CD4-positive, CD25-positive, alpha-beta regulatory T cell (primary cell): ENCODE measurements at regions not wholly inside any gene's neighbourhood (a gene's known extent, or its start where the extent isn't known, plus 50 kb on each side); places are given as distances from the start of the nearest gene placed in this dataset.
"Not testable (repeated sequence)": the region's sequence is repeated elsewhere in the genome, so short reads cannot be mapped to it uniquely, and the experiment has no call there.

Experiments used
- ATAC-seq, 2 donors: fragments of 150-1000 bp; cut with Tn5 transposase; one replicate each; pipeline ENCODE4 v1.10.0; 2021; ENCODE audit warnings: low read depth in 2 of 2, moderate number of reproducible peaks in 2 of 2, moderate library complexity in 1 of 2
- DNase-seq, 3 donors: peaks; one replicate each; pipeline versions ENCODE4 v3.0.0 to v3.0.0-alpha.2; 2012 to 2022; ENCODE audit warnings: mixed read lengths in 1 of 3
- H3K27ac ChIP-seq: one replicate; pipeline ENCODE4 v1.7.0; 2013; ENCODE audit warnings: mild to moderate bottlenecking, low read length; ENCODE audit not compliant: insufficient read depth, poor library complexity, severe bottlenecking
- H3K27me3 ChIP-seq: one replicate; pipeline ENCODE4 v1.7.0; 2013; ENCODE audit warnings: low read length; ENCODE audit not compliant: control insufficient read depth, insufficient read depth
- H3K36me3 ChIP-seq: one replicate; pipeline ENCODE4 v1.7.0; 2013; ENCODE audit warnings: mild to moderate bottlenecking, low read length, moderate library complexity; ENCODE audit not compliant: control insufficient read depth, insufficient read depth
- H3K4me1 ChIP-seq: 2 replicates; pipeline ENCODE4 v1.7.0; 2013; ENCODE audit warnings: mild to moderate bottlenecking, low read length; ENCODE audit not compliant: insufficient read depth, control insufficient read depth, poor library complexity, severe bottlenecking
- H3K4me3 ChIP-seq: one replicate; pipeline ENCODE4 v1.7.0; 2013; ENCODE audit warnings: low read depth, mild to moderate bottlenecking, low read length, moderate library complexity
- H3K9me3 ChIP-seq, 2 experiments: 1 replicate in 1 of 2; 2 replicates in 1 of 2; pipeline ENCODE4 v1.7.0; 2013; ENCODE audit warnings: low read length in 2 of 2, mild to moderate bottlenecking in 1 of 2, moderate library complexity in 1 of 2; ENCODE audit not compliant: control insufficient read depth in 2 of 2
- H3K27ac Mint-ChIP-seq, 3 donors: one replicate each; pipeline ENCODE4 v1.8.0; 2020 to 2022; ENCODE audit warnings: mild to moderate bottlenecking in 3 of 3, mixed read lengths in 3 of 3, moderate library complexity in 2 of 3
- H3K27me3 Mint-ChIP-seq: one replicate; pipeline ENCODE4 v1.8.0; 2022; ENCODE audit warnings: mild to moderate bottlenecking, mixed read lengths
- H3K36me3 Mint-ChIP-seq: one replicate; pipeline ENCODE4 v1.8.0; 2020; ENCODE audit warnings: mixed read lengths
- H3K4me1 Mint-ChIP-seq, 4 donors: one replicate each; pipeline ENCODE4 v1.8.0; 2020 to 2022; ENCODE audit warnings: mixed read lengths in 4 of 4, mild to moderate bottlenecking in 1 of 4
- H3K4me3 Mint-ChIP-seq, 4 donors: one replicate each; pipeline ENCODE4 v1.8.0; 2020 to 2022; ENCODE audit warnings: mild to moderate bottlenecking in 4 of 4, mixed read lengths in 4 of 4, moderate library complexity in 3 of 4
- H3K9me3 Mint-ChIP-seq, 7 donors: one replicate each; pipeline ENCODE4 v1.8.0; 2020 to 2022; ENCODE audit warnings: mixed read lengths in 7 of 7, mild to moderate bottlenecking in 3 of 7, moderate library complexity in 2 of 7

DNA sequence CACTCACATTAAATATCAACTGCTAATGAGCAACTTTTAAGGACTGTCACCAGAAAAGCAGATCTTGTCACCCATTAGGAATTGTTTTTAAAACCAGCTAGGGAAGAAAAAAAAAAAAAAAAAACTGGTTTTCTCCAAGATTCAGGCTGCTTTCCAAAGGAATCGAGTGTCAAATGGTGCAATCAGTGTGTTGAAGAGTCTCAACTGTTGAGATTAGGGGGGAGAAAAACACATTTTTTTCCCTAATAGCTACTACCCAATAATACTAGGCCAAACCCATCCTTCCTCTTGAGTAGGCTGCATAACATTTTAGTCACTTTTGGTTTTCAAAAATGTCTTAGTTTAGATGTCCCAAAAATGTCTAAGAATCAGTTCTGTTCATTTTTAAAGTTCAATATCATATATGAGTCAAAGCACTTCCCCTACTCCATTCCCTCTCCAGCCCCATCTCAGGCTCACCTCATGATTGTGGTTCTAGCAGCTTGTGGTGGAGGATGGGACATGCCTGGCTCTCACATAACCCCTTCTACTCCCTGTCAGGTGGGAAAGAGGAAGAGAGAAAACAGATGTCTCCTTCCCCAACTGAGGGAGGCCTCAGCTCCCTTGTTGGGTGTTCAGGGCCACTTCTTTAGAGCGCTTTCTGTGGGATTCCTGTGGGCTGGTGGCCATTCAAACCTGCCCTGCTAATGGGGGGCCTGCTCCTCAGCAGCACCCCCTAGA is 193.6 kb downstream of the CWF19L2 start:
- Mint-ChIP-seq H3K36me3 (no peaks in the 10 kb centered on the region), H3K4me3 (no peak overlapping the region), H3K27me3 (no peaks in the 10 kb centered on the region), H3K27ac (no peak overlapping the region), H3K4me1 (no peaks in the 10 kb centered on the region), H3K9me3 (no peaks in the 10 kb centered on the region)
- Histone ChIP-seq H3K27ac (no peak overlapping the region), H3K4me1 (no peaks in the 10 kb centered on the region), H3K9me3 (no peaks in the 10 kb centered on the region), H3K36me3 (no peaks in the 10 kb centered on the region), H3K4me3 (no peak overlapping the region), H3K27me3 (no peaks in the 10 kb centered on the region)
- no peak for DNase-seq
- ATAC-seq: no peak

DNA sequence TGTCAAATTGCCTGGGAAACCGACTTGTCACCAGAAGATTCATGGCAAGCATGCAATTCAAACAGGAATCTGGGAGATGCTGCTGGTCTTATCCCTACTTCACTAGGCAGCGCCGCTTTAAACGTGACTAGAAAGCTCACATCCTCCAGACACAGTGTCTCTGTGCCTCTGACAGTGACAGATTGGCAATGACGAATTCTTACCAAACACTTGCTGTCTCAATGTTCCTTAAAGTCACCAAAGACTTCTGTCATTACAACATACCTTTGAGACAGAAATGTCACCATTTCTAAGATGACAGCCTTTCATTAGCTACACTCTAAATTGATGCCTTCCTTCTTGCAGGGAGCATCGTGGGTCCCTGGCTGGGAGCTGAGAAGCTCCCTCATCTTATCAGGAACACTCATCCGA is 197.8 kb downstream of the CWF19L2 start:
- Mint-ChIP-seq H3K27ac (no peak overlapping the region), H3K4me3 (no peak overlapping the region), H3K9me3 (peaks cover 0 to 2% (median 0%) of the 10 kb centered on the region in 7 donors), H3K36me3 (no peaks in the 10 kb centered on the region), H3K27me3 (peaks cover under 1% of the 10 kb centered on the region), H3K4me1 (no peaks in the 10 kb centered on the region)
- Histone ChIP-seq H3K9me3 (no peaks in the 10 kb centered on the region), H3K36me3 (no peaks in the 10 kb centered on the region), H3K4me3 (no peak overlapping the region), H3K27me3 (no peaks in the 10 kb centered on the region), H3K27ac (no peak overlapping the region), H3K4me1 (no peaks in the 10 kb centered on the region)
- no peak for DNase-seq
- no peak for ATAC-seq

DNA sequence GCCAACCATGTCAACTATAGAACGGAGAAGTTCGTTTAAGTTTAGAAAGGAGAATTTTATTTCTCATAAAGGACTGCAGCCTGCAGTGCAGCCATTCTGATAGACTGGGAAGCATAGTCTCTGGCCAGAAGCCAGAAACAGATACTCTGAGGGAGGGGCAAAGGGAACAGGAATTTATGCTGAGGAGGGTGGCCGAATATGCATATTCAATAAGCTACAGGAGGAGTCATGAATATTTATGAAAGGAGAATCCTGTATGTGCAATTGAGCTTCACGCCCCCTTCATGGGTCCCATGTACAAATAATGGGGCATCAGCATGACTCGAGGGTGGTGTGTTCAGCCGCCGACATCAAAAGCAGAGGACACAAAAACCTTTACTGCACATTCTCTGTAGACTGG is 199.9 kb downstream of the CWF19L2 start:
- H3K4me3 Mint-ChIP-seq: no peak overlapping the region
- DNase-seq: no peak
- H3K4me1 Mint-ChIP-seq: no peaks in the 10 kb centered on the region
- H3K36me3 Mint-ChIP-seq: no peaks in the 10 kb centered on the region
- ATAC-seq: no peak
- Histone ChIP-seq H3K27ac (no peak overlapping the region), H3K36me3 (no peaks in the 10 kb centered on the region), H3K9me3 (no peaks in the 10 kb centered on the region), H3K27me3 (no peaks in the 10 kb centered on the region), H3K4me3 (no peak overlapping the region), H3K4me1 (no peaks in the 10 kb centered on the region)
- H3K9me3 Mint-ChIP-seq: peaks cover 0 to 3% (median 2%) of the 10 kb centered on the region in 7 donors
- H3K27ac Mint-ChIP-seq: no peak overlapping the region
- peaks cover 9% of the 10 kb centered on the region for H3K27me3 Mint-ChIP-seq

DNA sequence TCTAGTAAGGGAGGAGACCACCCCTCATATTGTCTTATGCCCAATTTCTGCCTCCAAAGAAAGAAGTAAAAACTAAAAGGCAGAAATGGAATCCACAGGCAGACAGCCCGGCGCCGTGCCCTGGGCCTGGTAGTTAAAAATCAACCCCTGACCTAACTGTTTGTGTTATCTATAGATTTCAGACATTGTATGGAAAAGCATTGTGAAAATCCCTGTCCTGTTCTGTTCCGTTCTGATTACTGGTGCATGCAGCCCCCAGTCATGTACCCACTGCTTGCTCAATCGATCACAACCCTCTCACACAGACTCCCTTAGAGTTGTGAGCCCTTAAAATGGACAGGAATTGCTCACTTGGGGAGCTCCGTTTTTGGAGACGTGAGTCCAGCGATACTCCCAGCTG is 204.0 kb downstream of the CWF19L2 start:
- not testable (repeated sequence) for H3K36me3 Mint-ChIP-seq, H3K27ac ChIP-seq, H3K4me1 ChIP-seq, H3K9me3 ChIP-seq, H3K27me3 Mint-ChIP-seq, ATAC-seq, H3K27me3 ChIP-seq, H3K4me3 ChIP-seq, H3K36me3 ChIP-seq, H3K27ac Mint-ChIP-seq, DNase-seq, H3K4me1 Mint-ChIP-seq, H3K4me3 Mint-ChIP-seq, H3K9me3 Mint-ChIP-seq

DNA sequence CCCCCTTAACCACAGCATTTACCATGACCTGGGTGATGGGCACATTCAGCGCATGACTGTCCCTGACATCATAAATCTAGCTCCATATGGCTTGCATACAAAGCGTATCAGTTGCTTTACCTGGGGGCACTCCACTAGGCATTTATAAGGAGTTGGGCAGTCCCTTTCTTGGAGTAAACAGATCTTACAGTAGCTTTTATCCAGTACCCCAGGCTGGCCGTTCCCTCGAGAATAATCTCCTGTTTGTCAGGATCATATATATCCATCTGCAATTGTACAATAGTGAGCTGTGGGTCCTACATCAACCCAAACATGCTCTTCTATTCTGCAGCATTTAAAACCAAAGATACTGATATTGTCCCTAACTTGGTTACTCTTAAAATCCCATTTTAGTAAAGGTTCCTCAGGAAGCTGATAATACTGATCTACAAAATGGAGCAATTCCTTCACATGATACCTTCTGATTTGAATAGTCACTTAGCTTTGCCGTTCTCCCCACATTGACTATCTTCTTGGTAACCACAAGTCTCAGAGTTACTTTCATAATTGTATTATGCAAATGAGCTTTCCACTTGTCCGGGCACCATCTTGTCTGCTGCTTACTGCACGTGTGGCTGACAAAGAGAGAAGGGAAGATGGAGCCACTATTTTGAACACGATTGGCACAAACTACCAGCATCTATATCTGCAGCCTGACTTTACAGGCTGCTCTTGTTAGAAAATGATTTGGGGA is 205.0 kb downstream of the CWF19L2 start:
- Histone ChIP-seq H3K4me1 (no peaks in the 10 kb centered on the region), H3K36me3 (no peaks in the 10 kb centered on the region), H3K27me3 (no peaks in the 10 kb centered on the region), H3K4me3 (no peak overlapping the region), H3K9me3 (no peaks in the 10 kb centered on the region), H3K27ac (no peak overlapping the region)
- DNase-seq (no peak), ATAC-seq (no peak)
- Mint-ChIP-seq H3K9me3 (peaks cover 0 to 4% (median 2%) of the 10 kb centered on the region in 7 donors), H3K4me3 (no peak overlapping the region), H3K4me1 (peaks cover 0 to 2% (median 0%) of the 10 kb centered on the region in 4 donors), H3K36me3 (no peaks in the 10 kb centered on the region), H3K27ac (no peak overlapping the region), H3K27me3 (peaks cover 9% of the 10 kb centered on the region)

DNA sequence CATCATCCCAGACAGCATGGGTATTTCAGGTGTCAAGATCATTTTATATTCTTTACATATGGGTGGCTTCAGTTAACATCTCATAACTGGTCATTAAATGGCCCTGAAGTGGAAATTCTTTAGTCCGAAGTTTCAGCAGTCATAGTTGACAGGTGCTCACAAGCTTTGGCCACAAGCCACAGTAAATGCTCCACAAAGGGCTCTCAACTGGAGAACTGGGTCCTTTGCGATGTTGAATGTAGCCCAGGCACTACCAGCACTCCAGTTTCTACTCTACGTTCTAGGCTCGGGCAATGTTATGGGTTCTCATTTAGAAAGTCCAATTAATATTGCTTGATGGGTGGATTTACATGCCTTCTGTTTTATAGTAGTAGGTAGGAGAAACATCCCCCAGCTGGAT is 206.3 kb downstream of the CWF19L2 start:
- Mint-ChIP-seq H3K27ac (no peak overlapping the region), H3K4me1 (peaks cover 0 to 2% (median 0%) of the 10 kb centered on the region in 4 donors)
- no peak for ATAC-seq

DNA sequence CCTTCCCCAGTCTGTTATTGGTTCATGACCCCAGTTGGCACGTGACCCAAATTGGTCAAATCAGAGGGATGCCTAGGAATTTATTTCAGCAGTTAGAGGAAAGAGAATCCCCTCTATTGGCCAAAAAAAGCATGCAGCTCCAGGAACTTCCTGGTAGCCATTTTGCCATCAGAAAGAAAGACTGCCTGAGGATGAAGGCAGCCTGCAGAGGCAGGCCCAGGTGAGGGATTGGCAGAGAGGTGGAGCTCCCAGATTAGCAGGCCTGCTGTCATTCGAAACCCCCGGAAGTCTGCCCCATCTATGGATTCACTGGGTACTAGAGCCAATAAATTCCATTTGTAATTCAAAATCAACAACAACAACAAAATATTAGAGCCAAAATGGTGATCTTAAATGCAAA is 207.6 kb downstream of the CWF19L2 start:
- Histone ChIP-seq H3K4me3 (no peak overlapping the region), H3K36me3 (no peaks in the 10 kb centered on the region), H3K9me3 (no peaks in the 10 kb centered on the region), H3K27ac (no peak overlapping the region), H3K27me3 (no peaks in the 10 kb centered on the region), H3K4me1 (no peaks in the 10 kb centered on the region)
- ATAC-seq (no peak), DNase-seq (no peak)
- no peak overlapping the region for H3K27ac Mint-ChIP-seq
- peaks cover 0 to 2% (median 0%) of the 10 kb centered on the region in 4 donors for H3K4me1 Mint-ChIP-seq
- H3K36me3 Mint-ChIP-seq: no peaks in the 10 kb centered on the region
- H3K4me3 Mint-ChIP-seq: no peak overlapping the region
- peaks cover 9% of the 10 kb centered on the region for H3K27me3 Mint-ChIP-seq
- H3K9me3 Mint-ChIP-seq: peaks cover 0 to 4% (median 0%) of the 10 kb centered on the region in 7 donors

More for the DNA sequence above, 206.3 kb downstream of the CWF19L2 start:
- DNase-seq: no peak
- Histone ChIP-seq H3K9me3 (no peaks in the 10 kb centered on the region), H3K4me3 (no peak overlapping the region), H3K36me3 (no peaks in the 10 kb centered on the region), H3K27me3 (no peaks in the 10 kb centered on the region), H3K27ac (no peak overlapping the region), H3K4me1 (no peaks in the 10 kb centered on the region)
- Mint-ChIP-seq H3K27me3 (peaks cover 9% of the 10 kb centered on the region), H3K9me3 (peaks cover 0 to 4% (median 0%) of the 10 kb centered on the region in 7 donors), H3K36me3 (no peaks in the 10 kb centered on the region), H3K4me3 (no peak overlapping the region)

DNA sequence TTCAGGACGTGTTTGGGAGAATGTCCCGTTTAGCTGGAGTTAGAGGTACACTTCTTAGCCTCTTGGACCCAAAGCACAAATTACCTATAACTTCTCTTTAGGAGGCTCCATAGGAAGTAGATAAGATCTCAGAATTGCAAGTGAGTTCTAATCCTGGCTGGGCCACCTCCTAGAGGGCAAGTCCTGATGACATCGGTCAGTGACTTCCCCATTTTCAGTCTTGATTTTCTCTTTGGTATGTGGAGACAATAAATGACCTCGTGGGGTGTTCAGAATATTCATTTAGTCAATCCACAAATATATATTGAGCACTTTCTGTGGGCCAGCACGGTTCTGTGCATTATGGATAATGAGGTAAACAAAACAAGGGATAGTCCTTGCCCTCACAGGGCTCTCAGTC is 208.6 kb downstream of the CWF19L2 start:
- peaks cover 0 to 4% (median 0%) of the 10 kb centered on the region in 7 donors for H3K9me3 Mint-ChIP-seq
- no peak overlapping the region for H3K27ac Mint-ChIP-seq
- no peak overlapping the region for H3K27ac ChIP-seq
- H3K36me3 Mint-ChIP-seq: no peaks in the 10 kb centered on the region
- DNase-seq (no peak), ATAC-seq (no peak)
- no peaks in the 10 kb centered on the region for H3K9me3 ChIP-seq
- no peak overlapping the region for H3K4me3 Mint-ChIP-seq
- no peaks in the 10 kb centered on the region for H3K36me3 ChIP-seq
- H3K4me1 Mint-ChIP-seq: peaks cover 0 to 2% (median 0%) of the 10 kb centered on the region in 4 donors
- peaks cover 4% of the 10 kb centered on the region for H3K27me3 Mint-ChIP-seq
- H3K4me1 ChIP-seq: no peaks in the 10 kb centered on the region
- no peak overlapping the region for H3K4me3 ChIP-seq
- H3K27me3 ChIP-seq: no peaks in the 10 kb centered on the region
